Mucosa of stomach (tissue), 1 donor: ENCODE measurements at regions not wholly inside any gene's neighbourhood (a gene's known extent, or its start where the extent isn't known, plus 50 kb on each side); places are given as distances from the start of the nearest gene placed in this dataset.

ENCODE experiments used
- H3K27me3 ChIP-seq: one replicate; pipeline ENCODE4 v1.7.0; 2013; ENCODE audit warnings: mild to moderate bottlenecking, low read length; ENCODE audit not compliant: control insufficient read depth, insufficient read depth
- H3K36me3 ChIP-seq: one replicate; pipeline ENCODE4 v1.7.0; 2013; ENCODE audit warnings: low read length; ENCODE audit not compliant: control insufficient read depth, insufficient read depth
- H3K4me1 ChIP-seq: one replicate; pipeline ENCODE4 v1.7.0; 2013; ENCODE audit warnings: mild to moderate bottlenecking, low read length; ENCODE audit not compliant: control insufficient read depth, insufficient read depth
- H3K4me3 ChIP-seq: one replicate; pipeline ENCODE4 v1.7.0; 2013; ENCODE audit warnings: low read length
- H3K9ac ChIP-seq: one replicate; pipeline ENCODE4 v1.7.0; 2013; ENCODE audit warnings: mild to moderate bottlenecking, low read length, moderate library complexity
- H3K9me3 ChIP-seq: one replicate; pipeline ENCODE4 v1.7.0; 2013; ENCODE audit warnings: mild to moderate bottlenecking, low read length, moderate library complexity; ENCODE audit not compliant: control insufficient read depth
- donor health status: Pancreatic carcinoma.

- no peaks in the 10 kb centered on the region for H3K9me3 ChIP-seq
- no peaks in the 10 kb centered on the region for H3K36me3 ChIP-seq
- no peak overlapping the region for H3K9ac ChIP-seq
- no peaks in the 10 kb centered on the region for H3K4me1 ChIP-seq
- H3K27me3 ChIP-seq, result no peaks in the 10 kb centered on the region
- H3K4me3 ChIP-seq, result no peak overlapping the region
Observed at GRCh38 chr1:98027103-98027705, 106.4 kb upstream of the DPYD start.

GRCh38 chr1:98025858-98026257 is 105.0 kb upstream of the DPYD start:
- H3K9ac ChIP-seq, result no peak overlapping the region
- no peaks in the 10 kb centered on the region for H3K36me3 ChIP-seq
- H3K4me3 ChIP-seq, result no peak overlapping the region
- H3K27me3 ChIP-seq, result no peaks in the 10 kb centered on the region
- no peaks in the 10 kb centered on the region for H3K4me1 ChIP-seq
- no peaks in the 10 kb centered on the region for H3K9me3 ChIP-seq

- Histone ChIP-seq H3K9me3 (no peaks in the 10 kb centered on the region), H3K4me1 (no peaks in the 10 kb centered on the region), H3K4me3 (no peak overlapping the region), H3K27me3 (no peaks in the 10 kb centered on the region), H3K36me3 (no peaks in the 10 kb centered on the region), H3K9ac (no peak overlapping the region)
Observed at GRCh38 chr1:98021126-98021525, 100.3 kb upstream of the DPYD start.

GRCh38 chr1:98019747-98020146 is 98.9 kb upstream of the DPYD start:
- H3K36me3 ChIP-seq, result no peaks in the 10 kb centered on the region
- no peaks in the 10 kb centered on the region for H3K9me3 ChIP-seq
- H3K4me3 ChIP-seq, result no peak overlapping the region

GRCh38 chr1:98018074-98018473 is 97.2 kb upstream of the DPYD start:
- H3K27me3 ChIP-seq, result no peaks in the 10 kb centered on the region
- H3K36me3 ChIP-seq, result no peaks in the 10 kb centered on the region
- H3K9me3 ChIP-seq, result no peaks in the 10 kb centered on the region
- H3K9ac ChIP-seq, result no peak overlapping the region
- H3K4me1 ChIP-seq, result no peaks in the 10 kb centered on the region
- H3K4me3 ChIP-seq, result no peak overlapping the region

More at GRCh38 chr1:98019747-98020146, 98.9 kb upstream of the DPYD start:
- no peaks in the 10 kb centered on the region for H3K4me1 ChIP-seq
- H3K27me3 ChIP-seq, result no peaks in the 10 kb centered on the region
- no peak overlapping the region for H3K9ac ChIP-seq

GRCh38 chr1:98017184-98017583 is 96.3 kb upstream of the DPYD start:
- H3K36me3 ChIP-seq, result no peaks in the 10 kb centered on the region
- no peaks in the 10 kb centered on the region for H3K4me1 ChIP-seq
- H3K9ac ChIP-seq, result no peak overlapping the region
- no peaks in the 10 kb centered on the region for H3K9me3 ChIP-seq
- H3K4me3 ChIP-seq, result no peak overlapping the region
- no peaks in the 10 kb centered on the region for H3K27me3 ChIP-seq

- Histone ChIP-seq H3K9me3 (no peaks in the 10 kb centered on the region), H3K4me1 (peaks cover 3% of the 10 kb centered on the region), H3K9ac (no peak overlapping the region), H3K4me3 (no peak overlapping the region), H3K27me3 (no peaks in the 10 kb centered on the region), H3K36me3 (no peaks in the 10 kb centered on the region)
Observed at GRCh38 chr1:98008373-98008772, 87.5 kb upstream of the DPYD start.

GRCh38 chr1:98005326-98006010 is 84.6 kb upstream of the DPYD start:
- Histone ChIP-seq H3K4me3 (no peak overlapping the region), H3K9ac (no peak overlapping the region), H3K36me3 (no peaks in the 10 kb centered on the region), H3K9me3 (no peaks in the 10 kb centered on the region), H3K4me1 (peaks cover 3% of the 10 kb centered on the region), H3K27me3 (no peaks in the 10 kb centered on the region)

- H3K27me3 ChIP-seq, result no peaks in the 10 kb centered on the region
- H3K9me3 ChIP-seq, result no peaks in the 10 kb centered on the region
- H3K36me3 ChIP-seq, result no peaks in the 10 kb centered on the region
- H3K4me3 ChIP-seq, result no peak overlapping the region
- peaks cover 3% of the 10 kb centered on the region for H3K4me1 ChIP-seq
- H3K9ac ChIP-seq, result no peak overlapping the region
Observed at GRCh38 chr1:98003442-98003841, 82.6 kb upstream of the DPYD start.

GRCh38 chr1:98002288-98002687 is 81.5 kb upstream of the DPYD start:
- no peak overlapping the region for H3K9ac ChIP-seq
- no peaks in the 10 kb centered on the region for H3K27me3 ChIP-seq
- H3K36me3 ChIP-seq, result no peaks in the 10 kb centered on the region
- no peaks in the 10 kb centered on the region for H3K9me3 ChIP-seq
- peaks cover 3% of the 10 kb centered on the region for H3K4me1 ChIP-seq
- no peak overlapping the region for H3K4me3 ChIP-seq

GRCh38 chr1:98001764-98002163 is 80.9 kb upstream of the DPYD start:
- H3K9ac ChIP-seq, result no peak overlapping the region
- H3K4me3 ChIP-seq, result no peak overlapping the region
- no peaks in the 10 kb centered on the region for H3K36me3 ChIP-seq
- no peaks in the 10 kb centered on the region for H3K9me3 ChIP-seq
- H3K4me1 ChIP-seq, result no peaks in the 10 kb centered on the region
- no peaks in the 10 kb centered on the region for H3K27me3 ChIP-seq

GRCh38 chr1:97999320-97999719 is 78.5 kb upstream of the DPYD start:
- H3K4me3 ChIP-seq, result no peak overlapping the region
- no peaks in the 10 kb centered on the region for H3K36me3 ChIP-seq
- no peak overlapping the region for H3K9ac ChIP-seq
- no peaks in the 10 kb centered on the region for H3K9me3 ChIP-seq
- no peaks in the 10 kb centered on the region for H3K27me3 ChIP-seq
- H3K4me1 ChIP-seq, result no peaks in the 10 kb centered on the region
